Pulmonary artery endothelial cell (primary cell): ENCODE measurements at regions not wholly inside any gene's neighbourhood (a gene's known extent, or its start where the extent isn't known, plus 50 kb on each side); places are given as distances from the start of the nearest gene placed in this dataset.

Source experiments
- DNase-seq: peaks from one replicate; pipeline ENCODE4 v3.0.0-alpha.2; 2011; ENCODE audit warnings: low read depth, low spot score

- no peak for DNase-seq
These were observed 792.9 kb upstream of the CCDC179 start for GRCh38 chr11:23653071-23653675.

- DNase-seq = no peak
These were observed 808.0 kb upstream of the CCDC179 start for GRCh38 chr11:23668324-23668723.

- DNase-seq = no peak
These were observed 813.1 kb upstream of the CCDC179 start for GRCh38 chr11:23673366-23673765.

- no peak for DNase-seq
These were observed 814.6 kb upstream of the CCDC179 start for GRCh38 chr11:23674866-23675265.

GRCh38 chr11:23679041-23679440 is 817.8 kb upstream of the LUZP2 start:
- no peak for DNase-seq

GRCh38 chr11:23679981-23680380 is 816.9 kb upstream of the LUZP2 start:
- no peak for DNase-seq

GRCh38 chr11:23680488-23681230 is 816.2 kb upstream of the LUZP2 start:
- no peak for DNase-seq

- no peak for DNase-seq
These were observed 812.2 kb upstream of the LUZP2 start for GRCh38 chr11:23684701-23685100.

GRCh38 chr11:23687991-23688390 is 808.9 kb upstream of the LUZP2 start:
- DNase-seq = no peak

GRCh38 chr11:23688411-23688810 is 808.4 kb upstream of the LUZP2 start:
- no peak for DNase-seq

- DNase-seq = no peak
These were observed 808.0 kb upstream of the LUZP2 start for GRCh38 chr11:23688835-23689234.

- DNase-seq = no peak
These were observed 800.0 kb upstream of the LUZP2 start for GRCh38 chr11:23696688-23697415.

- no peak for DNase-seq
These were observed 792.7 kb upstream of the LUZP2 start for GRCh38 chr11:23704183-23704582.

GRCh38 chr11:23711981-23712380 is 784.9 kb upstream of the LUZP2 start:
- no peak for DNase-seq

- DNase-seq = no peak
These were observed 777.8 kb upstream of the LUZP2 start for GRCh38 chr11:23719016-23719415.

GRCh38 chr11:23723861-23724260 is 773.0 kb upstream of the LUZP2 start:
- no peak for DNase-seq

- no peak for DNase-seq
These were observed 771.1 kb upstream of the LUZP2 start for GRCh38 chr11:23725752-23726151.

- no peak for DNase-seq
These were observed 769.5 kb upstream of the LUZP2 start for GRCh38 chr11:23727387-23727786.

- DNase-seq = no peak
These were observed 769.1 kb upstream of the LUZP2 start for GRCh38 chr11:23727794-23728193.

- no peak for DNase-seq
These were observed 767.8 kb upstream of the LUZP2 start for GRCh38 chr11:23729088-23729487.

GRCh38 chr11:23730307-23730998 is 766.4 kb upstream of the LUZP2 start:
- no peak for DNase-seq

- DNase-seq = no peak
These were observed 764.8 kb upstream of the LUZP2 start for GRCh38 chr11:23732026-23732425.
